Lower leg skin (tissue), 3 donors: ENCODE measurements at regions not wholly inside any gene's neighbourhood (a gene's known extent, or its start where the extent isn't known, plus 50 kb on each side); places are given as distances from the start of the nearest gene placed in this dataset.

ENCODE experiments used
- CTCF ChIP-seq, 3 donors: fragments of 450-650 bp; IDR thresholded peaks; one replicate each; pipeline ENCODE4 v1.5.1; 2016; ENCODE audit warnings: antibody characterized with exemption in 3 of 3, mild to moderate bottlenecking in 3 of 3, moderate library complexity in 2 of 3
- POLR2A ChIP-seq, 2 donors: fragments of 450-650 bp; IDR thresholded peaks; one replicate each; pipeline ENCODE4 v1.6.1; 2016 to 2017; ENCODE audit warnings: antibody characterized with exemption in 2 of 2, mild to moderate bottlenecking in 1 of 2, moderate library complexity in 1 of 2

GRCh38 chr5:34476941-34477565 lies 179.1 kb upstream of the RAI14 start:
- TF ChIP-seq CTCF (IDR thresholded peaks at IDR 0.05) = no peak
- TF ChIP-seq POLR2A (IDR thresholded peaks at IDR 0.05) = no peak
